ENCODE measurements at regions not wholly inside any gene's neighbourhood (a gene's known extent, or its start where the extent isn't known, plus 50 kb on each side); places are given as distances from the start of the nearest gene placed in this dataset.

DNA sequence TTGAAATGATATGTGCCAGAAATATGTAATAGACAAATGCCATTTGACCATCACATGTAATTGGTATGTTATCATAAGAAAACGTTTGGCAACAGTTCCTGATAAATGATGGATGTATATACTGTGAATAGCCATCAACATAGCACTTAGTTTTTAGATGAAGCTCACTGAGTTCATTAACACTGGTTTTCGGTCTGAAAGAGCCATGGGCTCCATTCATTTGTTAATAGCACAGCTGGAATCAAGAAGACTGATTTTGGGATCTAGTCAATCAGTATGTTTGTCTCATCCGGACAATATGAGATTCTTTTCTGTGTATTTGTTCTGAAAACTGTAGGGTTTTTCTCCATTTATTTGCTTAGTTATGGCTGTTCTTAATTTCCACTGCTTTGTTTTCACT, 413.5 kb upstream of the CLINT1 start:
- H3K27me3 ChIP-seq (replicated peaks; ENCODE audit: control insufficient read depth, insufficient read depth, low read length, poor library complexity, severe bottlenecking), result no peaks in the 10 kb centered on the region
- H3K27ac ChIP-seq (ENCODE audit: insufficient read depth, low read length, poor library complexity, severe bottlenecking), result no peak overlapping the region
- no peak for DNase-seq
- H3K4me3 ChIP-seq (ENCODE audit: insufficient read depth, low read depth, low read length, poor library complexity, severe bottlenecking), result no peak overlapping the region
- H3K4me1 ChIP-seq (ENCODE audit: control insufficient read depth, insufficient read depth, low read length, poor library complexity, severe bottlenecking), result no peaks in the 10 kb centered on the region
- H3K36me3 ChIP-seq (ENCODE audit: control insufficient read depth, insufficient read depth, low read length), result no peaks in the 10 kb centered on the region
- H3K9me3 ChIP-seq (ENCODE audit: control insufficient read depth, low read length), result no peaks in the 10 kb centered on the region

DNA sequence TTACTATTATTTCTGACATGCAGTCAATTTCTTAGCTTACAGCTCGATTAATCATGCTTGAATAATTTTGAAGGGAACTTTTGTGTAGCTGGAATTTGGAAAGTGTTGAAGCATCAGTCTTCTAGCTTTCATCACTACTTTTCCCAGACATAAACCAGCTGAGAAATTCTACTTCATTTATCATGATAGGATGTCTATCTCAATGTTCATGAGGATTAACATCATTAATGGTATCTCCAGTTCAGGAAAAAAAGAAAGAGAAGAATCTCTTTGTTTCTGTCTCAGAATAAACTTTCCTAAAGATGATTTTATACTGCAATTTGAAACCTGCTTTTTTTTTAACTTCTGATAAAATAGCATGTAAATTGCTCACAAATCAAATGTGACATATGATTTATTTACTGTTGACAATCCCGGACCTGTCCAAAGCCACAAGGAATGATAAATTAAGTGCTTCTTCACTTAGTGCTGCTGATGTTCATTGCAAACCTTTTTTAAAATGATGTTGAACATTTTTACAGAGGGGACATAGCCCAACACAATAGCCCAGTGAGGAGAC, 412.1 kb upstream of the CLINT1 start:
- Histone ChIP-seq H3K36me3 (ENCODE audit: control insufficient read depth, insufficient read depth, low read length) (no peaks in the 10 kb centered on the region), H3K4me3 (ENCODE audit: insufficient read depth, low read depth, low read length, poor library complexity, severe bottlenecking) (no peak overlapping the region), H3K4me1 (ENCODE audit: control insufficient read depth, insufficient read depth, low read length, poor library complexity, severe bottlenecking) (no peaks in the 10 kb centered on the region), H3K9me3 (ENCODE audit: control insufficient read depth, low read length) (no peaks in the 10 kb centered on the region), H3K27ac (ENCODE audit: insufficient read depth, low read length, poor library complexity, severe bottlenecking) (no peak overlapping the region), H3K27me3 (replicated peaks; ENCODE audit: control insufficient read depth, insufficient read depth, low read length, poor library complexity, severe bottlenecking) (no peaks in the 10 kb centered on the region)
- DNase-seq, result no peak

DNA sequence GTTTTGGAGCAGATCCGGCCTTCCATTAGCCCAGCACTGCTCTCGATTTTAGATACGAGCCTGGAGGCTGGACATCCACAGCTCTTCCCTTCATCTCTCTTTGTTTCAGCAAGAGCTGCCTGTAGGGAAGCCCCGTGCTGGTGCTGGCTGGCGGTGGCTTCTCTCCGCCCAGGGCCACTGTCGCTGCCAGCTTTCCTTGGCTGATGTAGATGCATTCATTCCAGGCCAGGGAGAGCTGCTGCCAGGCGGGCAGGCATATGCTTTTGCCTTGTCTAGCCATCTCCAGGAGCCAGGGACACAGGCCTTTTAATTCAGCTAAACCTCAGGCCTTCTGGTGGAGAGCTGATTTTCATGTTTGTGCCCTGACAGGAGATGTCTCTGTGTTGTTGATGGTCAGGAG, 409.3 kb upstream of the CLINT1 start:
- Histone ChIP-seq H3K36me3 (ENCODE audit: control insufficient read depth, insufficient read depth, low read length) (no peaks in the 10 kb centered on the region), H3K4me1 (ENCODE audit: control insufficient read depth, insufficient read depth, low read length, poor library complexity, severe bottlenecking) (no peaks in the 10 kb centered on the region), H3K27me3 (replicated peaks; ENCODE audit: control insufficient read depth, insufficient read depth, low read length, poor library complexity, severe bottlenecking) (no peaks in the 10 kb centered on the region), H3K9me3 (ENCODE audit: control insufficient read depth, low read length) (no peaks in the 10 kb centered on the region), H3K4me3 (ENCODE audit: insufficient read depth, low read depth, low read length, poor library complexity, severe bottlenecking) (no peak overlapping the region), H3K27ac (ENCODE audit: insufficient read depth, low read length, poor library complexity, severe bottlenecking) (no peak overlapping the region)
- DNase-seq, result no peak

DNA sequence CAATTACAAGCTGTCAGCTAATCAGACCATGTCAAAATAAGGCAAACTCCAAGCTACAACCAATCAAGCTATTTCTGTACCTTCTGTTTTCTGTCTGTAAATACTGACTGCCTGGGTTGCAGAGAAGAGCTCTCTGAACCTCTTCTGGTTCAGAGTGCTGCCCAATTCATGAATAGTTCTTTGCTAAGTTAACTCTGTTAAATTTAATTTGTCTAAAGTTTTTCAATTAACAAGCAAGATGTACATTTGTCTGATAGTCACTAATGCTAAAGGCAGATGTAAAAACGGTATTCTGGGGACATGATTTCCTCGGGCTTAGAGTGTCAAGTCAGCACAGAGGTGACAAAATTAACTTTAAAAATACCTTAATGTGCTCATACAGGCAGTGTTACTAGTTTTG, 408.3 kb upstream of the CLINT1 start:
- H3K27me3 ChIP-seq (replicated peaks; ENCODE audit: control insufficient read depth, insufficient read depth, low read length, poor library complexity, severe bottlenecking), result no peaks in the 10 kb centered on the region
- H3K36me3 ChIP-seq (ENCODE audit: control insufficient read depth, insufficient read depth, low read length), result no peaks in the 10 kb centered on the region
- no peaks in the 10 kb centered on the region for H3K4me1 ChIP-seq (ENCODE audit: control insufficient read depth, insufficient read depth, low read length, poor library complexity, severe bottlenecking)
- H3K4me3 ChIP-seq (ENCODE audit: insufficient read depth, low read depth, low read length, poor library complexity, severe bottlenecking), result no peak overlapping the region
- H3K9me3 ChIP-seq (ENCODE audit: control insufficient read depth, low read length), result no peaks in the 10 kb centered on the region
- H3K27ac ChIP-seq (ENCODE audit: insufficient read depth, low read length, poor library complexity, severe bottlenecking), result no peak overlapping the region
- DNase-seq, result no peak

DNA sequence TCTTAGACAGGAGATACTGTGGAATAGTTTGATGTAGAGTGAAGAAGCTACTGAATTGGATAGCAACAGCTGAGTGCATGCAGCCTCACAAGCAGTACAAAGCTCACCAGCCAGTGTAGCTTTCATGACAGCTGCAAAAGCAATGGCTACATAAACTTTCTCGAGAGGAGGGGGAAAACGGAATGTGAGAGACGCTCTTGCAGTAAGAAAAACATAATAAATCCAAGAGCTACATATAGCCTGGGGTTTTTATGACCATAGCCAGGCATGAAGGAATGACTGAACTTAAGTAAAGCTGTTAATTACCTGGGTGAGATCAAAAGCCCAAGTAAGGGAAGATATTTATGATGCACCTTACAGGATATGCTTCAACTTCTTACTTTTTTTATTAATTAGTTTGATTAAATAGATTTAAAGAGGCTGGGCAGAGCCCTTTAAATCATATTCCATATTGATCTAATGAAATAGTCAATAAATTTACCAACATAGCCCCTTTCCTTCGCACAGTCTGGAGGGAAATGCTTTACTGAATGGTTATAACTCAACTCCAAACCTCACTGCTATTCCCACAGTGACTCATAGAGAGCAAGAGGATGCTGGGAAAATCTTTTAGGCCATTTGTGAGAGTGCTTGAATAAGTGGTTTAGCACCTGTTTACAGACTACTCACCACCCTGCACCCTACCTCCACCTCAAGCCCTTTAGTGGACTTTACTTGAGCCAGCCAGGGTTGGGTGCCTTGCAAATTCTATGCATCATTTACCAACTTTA, 407.2 kb upstream of the CLINT1 start:
- H3K27ac ChIP-seq (ENCODE audit: insufficient read depth, low read length, poor library complexity, severe bottlenecking), result no peak overlapping the region
- no peaks in the 10 kb centered on the region for H3K4me1 ChIP-seq (ENCODE audit: control insufficient read depth, insufficient read depth, low read length, poor library complexity, severe bottlenecking)
- H3K4me3 ChIP-seq (ENCODE audit: insufficient read depth, low read depth, low read length, poor library complexity, severe bottlenecking), result no peak overlapping the region
- no peaks in the 10 kb centered on the region for H3K36me3 ChIP-seq (ENCODE audit: control insufficient read depth, insufficient read depth, low read length)
- H3K27me3 ChIP-seq (replicated peaks; ENCODE audit: control insufficient read depth, insufficient read depth, low read length, poor library complexity, severe bottlenecking), result no peaks in the 10 kb centered on the region
- no peak for DNase-seq
- no peaks in the 10 kb centered on the region for H3K9me3 ChIP-seq (ENCODE audit: control insufficient read depth, low read length)

DNA sequence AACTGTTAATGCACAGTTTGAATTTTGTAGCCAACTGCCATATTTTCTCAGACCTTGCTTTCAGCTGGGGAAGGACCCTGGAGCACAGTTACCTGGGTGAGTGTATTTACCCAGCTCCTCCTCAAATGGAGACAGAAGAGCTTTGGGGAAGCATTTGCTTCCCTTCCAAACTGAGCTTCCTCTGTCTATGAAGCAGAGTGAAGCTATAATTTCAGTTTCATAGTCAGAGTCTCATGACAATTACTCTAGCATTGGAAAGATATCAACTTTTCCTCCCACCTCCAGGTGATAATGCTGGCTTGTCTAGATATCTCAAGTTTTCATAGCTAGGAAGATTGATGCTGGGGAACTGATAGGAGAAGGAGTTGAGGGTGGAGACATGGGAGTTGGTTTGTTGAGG, 406.4 kb upstream of the CLINT1 start:
- Histone ChIP-seq H3K4me3 (ENCODE audit: insufficient read depth, low read depth, low read length, poor library complexity, severe bottlenecking) (no peak overlapping the region), H3K27ac (ENCODE audit: insufficient read depth, low read length, poor library complexity, severe bottlenecking) (no peak overlapping the region), H3K27me3 (replicated peaks; ENCODE audit: control insufficient read depth, insufficient read depth, low read length, poor library complexity, severe bottlenecking) (no peaks in the 10 kb centered on the region), H3K9me3 (ENCODE audit: control insufficient read depth, low read length) (no peaks in the 10 kb centered on the region), H3K4me1 (ENCODE audit: control insufficient read depth, insufficient read depth, low read length, poor library complexity, severe bottlenecking) (no peaks in the 10 kb centered on the region), H3K36me3 (ENCODE audit: control insufficient read depth, insufficient read depth, low read length) (no peaks in the 10 kb centered on the region)
- DNase-seq, result no peak

DNA sequence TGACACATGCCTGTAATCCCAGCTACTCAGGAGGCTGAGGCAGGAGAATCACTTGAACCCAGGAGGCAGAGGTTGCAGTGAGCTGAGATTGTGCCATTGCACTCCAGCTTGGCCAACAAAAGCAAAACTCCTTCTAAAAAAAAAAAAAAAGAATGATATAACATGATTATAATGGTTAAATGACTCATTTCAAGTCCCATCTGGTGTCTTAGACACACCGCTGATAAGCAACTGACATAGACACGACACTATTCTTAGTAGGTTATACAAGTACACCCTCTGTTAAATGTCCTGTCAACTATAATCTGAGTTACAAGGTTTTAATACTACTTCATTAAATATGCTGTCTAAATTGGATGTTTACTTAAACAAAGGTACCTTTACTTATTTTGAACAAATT, 405.3 kb upstream of the CLINT1 start:
- DNase-seq, result no peak
- Histone ChIP-seq H3K4me3 (ENCODE audit: insufficient read depth, low read depth, low read length, poor library complexity, severe bottlenecking) (no peak overlapping the region), H3K36me3 (ENCODE audit: control insufficient read depth, insufficient read depth, low read length) (no peaks in the 10 kb centered on the region), H3K9me3 (ENCODE audit: control insufficient read depth, low read length) (no peaks in the 10 kb centered on the region), H3K27ac (ENCODE audit: insufficient read depth, low read length, poor library complexity, severe bottlenecking) (no peak overlapping the region), H3K27me3 (replicated peaks; ENCODE audit: control insufficient read depth, insufficient read depth, low read length, poor library complexity, severe bottlenecking) (no peaks in the 10 kb centered on the region), H3K4me1 (ENCODE audit: control insufficient read depth, insufficient read depth, low read length, poor library complexity, severe bottlenecking) (no peaks in the 10 kb centered on the region)

DNA sequence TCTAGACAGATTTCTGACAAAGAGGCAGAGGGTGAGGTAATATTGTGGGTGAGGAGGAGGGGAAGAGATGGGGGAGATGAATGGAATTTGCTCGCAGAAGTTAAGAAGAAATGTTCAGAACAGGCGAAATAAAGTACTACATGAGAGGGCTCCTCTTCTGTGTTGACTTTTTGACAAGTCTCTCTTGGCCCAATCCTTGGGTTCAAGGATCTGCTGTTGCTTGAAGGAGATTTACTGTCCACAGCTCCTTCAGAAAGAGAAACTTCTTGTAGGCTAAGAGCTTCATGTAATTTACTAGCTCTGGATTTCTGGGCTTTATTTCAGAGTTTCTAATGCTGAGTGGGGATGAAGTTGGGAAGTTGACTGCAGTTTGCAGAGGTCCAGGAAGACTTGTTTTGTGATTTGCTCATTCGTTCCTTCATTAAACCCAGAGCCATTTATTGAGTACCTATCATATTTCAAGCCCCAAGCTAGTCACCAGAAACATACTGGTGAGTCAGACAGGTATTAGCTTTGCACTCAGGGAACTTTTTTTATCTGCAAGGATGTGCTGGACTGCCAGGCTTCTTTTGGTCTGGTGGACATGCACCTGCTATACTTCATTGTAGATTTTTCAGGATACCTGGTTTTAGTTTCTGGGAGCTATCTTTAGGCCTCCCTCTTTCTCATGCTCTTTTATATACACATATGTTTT, 402.9 kb upstream of the CLINT1 start:
- Histone ChIP-seq H3K27me3 (replicated peaks; ENCODE audit: control insufficient read depth, insufficient read depth, low read length, poor library complexity, severe bottlenecking) (no peaks in the 10 kb centered on the region), H3K36me3 (ENCODE audit: control insufficient read depth, insufficient read depth, low read length) (no peaks in the 10 kb centered on the region), H3K9me3 (ENCODE audit: control insufficient read depth, low read length) (no peaks in the 10 kb centered on the region), H3K4me3 (ENCODE audit: insufficient read depth, low read depth, low read length, poor library complexity, severe bottlenecking) (no peak overlapping the region), H3K4me1 (ENCODE audit: control insufficient read depth, insufficient read depth, low read length, poor library complexity, severe bottlenecking) (no peaks in the 10 kb centered on the region), H3K27ac (ENCODE audit: insufficient read depth, low read length, poor library complexity, severe bottlenecking) (no peak overlapping the region)
- DNase-seq, result no peak

DNA sequence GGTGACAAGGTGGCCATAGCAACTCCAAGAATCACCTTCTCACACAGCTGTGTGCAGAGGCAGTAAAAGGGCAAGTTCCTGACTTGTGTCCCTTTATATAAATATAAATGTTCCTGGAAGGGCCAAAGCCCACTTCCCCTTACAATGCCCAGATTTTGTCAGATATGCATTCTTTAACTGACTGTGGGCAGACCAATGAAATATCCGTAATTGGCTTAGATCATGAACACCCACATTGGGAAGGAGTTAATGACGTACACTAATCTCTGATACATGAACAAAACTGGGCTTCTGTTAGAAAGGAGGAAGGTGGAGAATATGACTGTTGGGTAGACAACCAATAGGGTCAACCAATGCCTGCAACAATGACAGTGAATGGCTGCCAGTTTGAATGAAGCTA, 397.2 kb upstream of the CLINT1 start:
- H3K4me1 ChIP-seq (ENCODE audit: control insufficient read depth, insufficient read depth, low read length, poor library complexity, severe bottlenecking), result no peaks in the 10 kb centered on the region
- H3K9me3 ChIP-seq (ENCODE audit: control insufficient read depth, low read length), result no peaks in the 10 kb centered on the region
- no peaks in the 10 kb centered on the region for H3K36me3 ChIP-seq (ENCODE audit: control insufficient read depth, insufficient read depth, low read length)
- H3K27me3 ChIP-seq (replicated peaks; ENCODE audit: control insufficient read depth, insufficient read depth, low read length, poor library complexity, severe bottlenecking), result no peaks in the 10 kb centered on the region
- no peak overlapping the region for H3K27ac ChIP-seq (ENCODE audit: insufficient read depth, low read length, poor library complexity, severe bottlenecking)
- H3K4me3 ChIP-seq (ENCODE audit: insufficient read depth, low read depth, low read length, poor library complexity, severe bottlenecking), result no peak overlapping the region
- DNase-seq, result no peak

DNA sequence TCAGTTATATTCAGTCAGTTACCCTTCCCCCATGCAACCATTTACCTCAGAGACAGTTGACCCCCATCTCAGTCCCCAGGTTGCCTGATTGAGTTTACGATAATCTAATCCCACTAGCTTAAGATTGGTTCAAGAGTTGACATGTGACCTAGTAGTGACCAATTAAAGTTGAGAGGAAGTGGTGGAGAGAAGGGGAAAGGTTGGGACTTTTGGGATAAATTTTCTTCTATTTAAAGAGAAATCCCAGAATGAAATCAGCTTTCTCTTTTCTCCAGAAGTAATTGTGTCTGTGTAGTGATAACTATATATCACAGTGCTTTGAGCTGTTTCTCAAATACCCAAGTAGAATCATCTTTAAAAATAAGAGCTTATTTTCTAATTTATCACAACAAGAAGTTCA, 396.7 kb upstream of the CLINT1 start:
- Histone ChIP-seq H3K9me3 (ENCODE audit: control insufficient read depth, low read length) (no peaks in the 10 kb centered on the region), H3K4me1 (ENCODE audit: control insufficient read depth, insufficient read depth, low read length, poor library complexity, severe bottlenecking) (no peaks in the 10 kb centered on the region), H3K4me3 (ENCODE audit: insufficient read depth, low read depth, low read length, poor library complexity, severe bottlenecking) (no peak overlapping the region), H3K36me3 (ENCODE audit: control insufficient read depth, insufficient read depth, low read length) (no peaks in the 10 kb centered on the region), H3K27ac (ENCODE audit: insufficient read depth, low read length, poor library complexity, severe bottlenecking) (no peak overlapping the region), H3K27me3 (replicated peaks; ENCODE audit: control insufficient read depth, insufficient read depth, low read length, poor library complexity, severe bottlenecking) (no peaks in the 10 kb centered on the region)
- DNase-seq, result no peak

Measured in effector memory CD4-positive, alpha-beta T cell (primary cell).